ENCODE measurements at regions not wholly inside any gene's neighbourhood (a gene's known extent, or its start where the extent isn't known, plus 50 kb on each side); places are given as distances from the start of the nearest gene placed in this dataset.

DNA sequence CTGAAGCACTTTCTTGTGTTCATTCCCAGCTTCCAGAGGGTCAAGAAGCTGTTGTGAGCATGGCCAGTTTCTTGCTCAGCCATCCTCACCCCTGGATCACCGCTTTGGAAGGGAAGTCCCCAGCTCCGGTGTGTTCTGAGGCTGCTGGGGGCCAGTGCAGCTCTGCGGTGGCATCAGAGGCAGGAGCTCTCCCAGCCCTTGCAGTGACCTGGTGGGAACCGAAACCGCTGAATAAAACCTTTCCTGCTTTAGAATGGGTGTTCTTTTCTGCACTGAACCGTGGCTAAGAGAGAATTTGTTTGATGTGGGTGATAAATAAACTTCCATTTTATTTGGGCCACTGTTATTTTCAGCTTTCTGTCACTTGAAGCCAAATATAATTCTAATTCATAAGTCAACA is 450.9 kb upstream of the VSTM2A start:
- Mint-ChIP-seq H3K27ac (no peak overlapping the region), H3K4me1 (no peaks in the 10 kb centered on the region), H3K9me3 (peaks cover 0 to 20% (median 4%) of the 10 kb centered on the region in 7 donors), H3K4me3 (no peak overlapping the region), H3K36me3 (no peaks in the 10 kb centered on the region), H3K27me3 (ENCODE audit: low read depth in 3 of 3) (no peaks in the 10 kb centered on the region)
- no peaks in the 10 kb centered on the region for H3K79me2 ChIP-seq (ENCODE audit: insufficient read depth, low read length)
- H2AFZ ChIP-seq (ENCODE audit: insufficient read depth, low read depth, low read length, poor library complexity, severe bottlenecking): no peak overlapping the region
- no peak overlapping the region for H3K9ac ChIP-seq (ENCODE audit: insufficient read depth, low read length, poor library complexity, severe bottlenecking)
- H3K4me1 ChIP-seq (ENCODE audit: control insufficient read depth in 1 of 2, insufficient read depth in 2 of 2, low read length in 2 of 2): no peaks in the 10 kb centered on the region
- no peaks in the 10 kb centered on the region for H4K20me1 ChIP-seq (ENCODE audit: insufficient read depth, low read length)
- H3K27me3 ChIP-seq (ENCODE audit: control insufficient read depth in 2 of 2, insufficient read depth in 2 of 2, low read length in 2 of 2): no peaks in the 10 kb centered on the region
- intact Hi-C loops (cut with micrococcal nuclease): no loop called here
- H3K4me3 ChIP-seq (replicated peaks in 1 of 3; ENCODE audit: low read depth in 2 of 3, low read length in 3 of 3): no peak overlapping the region
- 96% methylated on average over 4 of the region's 6 CpGs for WGBS (ENCODE audit: insufficient coverage)
- TF ChIP-seq, protein P1, sequence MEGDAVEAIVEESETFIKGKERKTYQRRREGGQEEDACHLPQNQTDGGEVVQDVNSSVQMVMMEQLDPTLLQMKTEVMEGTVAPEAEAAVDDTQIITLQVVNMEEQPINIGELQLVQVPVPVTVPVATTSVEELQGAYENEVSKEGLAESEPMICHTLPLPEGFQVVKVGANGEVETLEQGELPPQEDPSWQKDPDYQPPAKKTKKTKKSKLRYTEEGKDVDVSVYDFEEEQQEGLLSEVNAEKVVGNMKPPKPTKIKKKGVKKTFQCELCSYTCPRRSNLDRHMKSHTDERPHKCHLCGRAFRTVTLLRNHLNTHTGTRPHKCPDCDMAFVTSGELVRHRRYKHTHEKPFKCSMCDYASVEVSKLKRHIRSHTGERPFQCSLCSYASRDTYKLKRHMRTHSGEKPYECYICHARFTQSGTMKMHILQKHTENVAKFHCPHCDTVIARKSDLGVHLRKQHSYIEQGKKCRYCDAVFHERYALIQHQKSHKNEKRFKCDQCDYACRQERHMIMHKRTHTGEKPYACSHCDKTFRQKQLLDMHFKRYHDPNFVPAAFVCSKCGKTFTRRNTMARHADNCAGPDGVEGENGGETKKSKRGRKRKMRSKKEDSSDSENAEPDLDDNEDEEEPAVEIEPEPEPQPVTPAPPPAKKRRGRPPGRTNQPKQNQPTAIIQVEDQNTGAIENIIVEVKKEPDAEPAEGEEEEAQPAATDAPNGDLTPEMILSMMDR (IDR thresholded peaks at IDR 0.05): no peak
- DNase-seq: no peak
- no peak overlapping the region for H3K4me2 ChIP-seq (replicated peaks; ENCODE audit: extremely low read depth, low read length, poor library complexity, severe bottlenecking)
- no peaks in the 10 kb centered on the region for H3K36me3 ChIP-seq (replicated peaks in 1 of 2; ENCODE audit: control insufficient read depth in 1 of 2, insufficient read depth in 2 of 2, low read length in 2 of 2)
- H3K27ac ChIP-seq (ENCODE audit: low read depth in 1 of 2, low read length in 2 of 2): no peak overlapping the region
- peaks cover 19 to 28% of the 10 kb centered on the region in 2 donors for H3K9me3 ChIP-seq (replicated peaks in 1 of 2; ENCODE audit: control insufficient read depth in 1 of 2, insufficient read depth in 1 of 2, low read length in 2 of 2)

DNA sequence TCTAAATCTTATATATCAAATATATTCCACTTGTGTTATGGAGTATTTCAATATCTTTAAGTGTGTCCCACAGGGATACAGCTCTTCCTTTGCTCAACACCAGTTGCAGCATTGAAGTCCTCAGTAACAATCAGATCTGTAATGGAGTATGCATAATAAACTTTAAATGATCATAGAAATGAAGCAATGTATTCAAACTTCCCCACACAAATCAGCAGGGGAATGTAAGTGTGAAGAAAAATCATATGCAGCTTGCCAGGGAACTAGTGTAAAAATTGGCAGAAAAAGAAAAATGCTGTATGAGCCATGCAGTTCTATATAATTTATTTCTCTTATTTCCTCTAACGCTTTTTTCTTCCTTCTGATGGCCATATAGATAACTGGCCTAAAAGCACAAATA is 444.3 kb upstream of the VSTM2A start:
- Histone ChIP-seq H3K4me3 (replicated peaks in 1 of 3; ENCODE audit: low read depth in 2 of 3, low read length in 3 of 3) (no peak overlapping the region), H3K36me3 (replicated peaks in 1 of 2; ENCODE audit: control insufficient read depth in 1 of 2, insufficient read depth in 2 of 2, low read length in 2 of 2) (no peaks in the 10 kb centered on the region), H3K9me3 (replicated peaks in 1 of 2; ENCODE audit: control insufficient read depth in 1 of 2, insufficient read depth in 1 of 2, low read length in 2 of 2) (peaks cover 4 to 7% of the 10 kb centered on the region in 2 donors), H4K20me1 (ENCODE audit: insufficient read depth, low read length) (no peaks in the 10 kb centered on the region), H3K4me2 (replicated peaks; ENCODE audit: extremely low read depth, low read length, poor library complexity, severe bottlenecking) (no peak overlapping the region), H3K4me1 (ENCODE audit: control insufficient read depth in 1 of 2, insufficient read depth in 2 of 2, low read length in 2 of 2) (no peaks in the 10 kb centered on the region), H2AFZ (ENCODE audit: insufficient read depth, low read depth, low read length, poor library complexity, severe bottlenecking) (no peak overlapping the region), H3K9ac (ENCODE audit: insufficient read depth, low read length, poor library complexity, severe bottlenecking) (no peak overlapping the region), H3K27ac (ENCODE audit: low read depth in 1 of 2, low read length in 2 of 2) (no peak overlapping the region), H3K79me2 (ENCODE audit: insufficient read depth, low read length) (no peaks in the 10 kb centered on the region), H3K27me3 (ENCODE audit: control insufficient read depth in 2 of 2, insufficient read depth in 2 of 2, low read length in 2 of 2) (no peaks in the 10 kb centered on the region)
- no peaks in the 10 kb centered on the region for H3K36me3 Mint-ChIP-seq
- no peaks in the 10 kb centered on the region for H3K27me3 Mint-ChIP-seq (ENCODE audit: low read depth in 3 of 3)
- no peak for DNase-seq
- no peak overlapping the region for H3K27ac Mint-ChIP-seq
- H3K9me3 Mint-ChIP-seq: peaks cover 0 to 13% (median 0%) of the 10 kb centered on the region in 7 donors
- H3K4me3 Mint-ChIP-seq: no peak overlapping the region
- no peaks in the 10 kb centered on the region for H3K4me1 Mint-ChIP-seq
- WGBS (ENCODE audit: insufficient coverage): no CpG with 5 or more reads among the region's 1 CpG
- intact Hi-C loops (cut with micrococcal nuclease): no loop called here
- TF ChIP-seq, protein P1 (IDR thresholded peaks at IDR 0.05): no peak

Data from CD14-positive monocyte (primary cell).